HepG2 (cell line): ENCODE measurements at regions not wholly inside any gene's neighbourhood (a gene's known extent, or its start where the extent isn't known, plus 50 kb on each side); places are given as distances from the start of the nearest gene placed in this dataset.

Experiments used
- ATAC-seq: fragments of 200-7000 bp; cut with Tn5 transposase; 3 replicates; pipeline ENCODE4 v1.9.1; 2020; ENCODE audit warnings: mild to moderate bottlenecking, moderate library complexity
- BruUV-seq: library from RNA; stranded (reverse); fragments of 400-500 nt; replicated peaks from 2 replicates; lab custom pipeline; 2021; lab: Mats Ljungman, UMichigan
- CTCF ChIA-PET: fragments of 300-600 bp; formaldehyde crosslinking; extraction: SDS; loops from one replicate; lab custom pipeline; 2021; ENCODE audit warnings: low total read pairs, inconsistent platforms, low intra/inter-chr PET ratio; lab: Yijun Ruan, JAX
- POLR2A ChIA-PET: fragments of 350-600 bp; sonication (Branson Sonifier 250); formaldehyde crosslinking; loops from one replicate; lab custom pipeline; 2020; ENCODE audit warnings: antibody characterized with exemption, inconsistent platforms; lab: Yijun Ruan, JAX
- DNase-seq: peaks from one replicate; pipeline ENCODE4 v3.0.0-alpha.2; 2015; ENCODE audit warnings: low spot score
- FAIRE-seq: peaks from 3 replicates; lab custom pipeline; 2011; peaks lifted over from hg19 to GRCh38; lab: Jason Lieb, UNC
- H2AFZ ChIP-seq: one replicate; pipeline ENCODE4 v1.6.1; 2011; ENCODE audit warnings: low read length, inconsistent platforms
- H3K27ac ChIP-seq: fragments of 300-600 bp; 3 replicates; pipeline ENCODE4 v1.8.0; 2011; ENCODE audit warnings: mixed run types, mild to moderate bottlenecking, mixed read lengths, low read length, inconsistent platforms; ENCODE audit not compliant: insufficient read depth; ENCODE audit errors: extremely low read length
- H3K27me3 ChIP-seq, 2 experiments: fragments of 200-600 bp in 1 of 2; 2 replicates in 1 of 2; 3 replicates in 1 of 2; pipeline versions ENCODE4 v1.6.0 to v1.8.0; 2011; ENCODE audit warnings: low read length in 2 of 2, mild to moderate bottlenecking in 2 of 2, moderate library complexity in 2 of 2, inconsistent platforms in 1 of 2; ENCODE audit not compliant: insufficient read depth in 2 of 2, control insufficient read depth in 1 of 2
- H3K36me3 ChIP-seq, 2 experiments: fragments of 200-600 bp in 1 of 2; replicated peaks in 1 of 2; 2 replicates in 1 of 2; 3 replicates in 1 of 2; pipeline versions ENCODE4 v1.5.1 to v1.8.0; 2011; ENCODE audit warnings: low read length in 2 of 2, inconsistent platforms in 1 of 2; ENCODE audit not compliant: insufficient read depth in 2 of 2, control insufficient read depth in 1 of 2
- H3K4me1 ChIP-seq: 2 replicates; pipeline ENCODE4 v1.5.1; 2012; ENCODE audit warnings: low read length, inconsistent platforms; ENCODE audit not compliant: insufficient read depth
- H3K4me2 ChIP-seq: 2 replicates; pipeline ENCODE4 v1.6.0; 2011; ENCODE audit warnings: low read depth, low read length, inconsistent platforms
- H3K4me3 ChIP-seq, 3 experiments: fragments of 200-600 bp in 1 of 3; sonication (generic), shearing (Covaris generic) in 1 of 3; replicated peaks in 1 of 3; 2 replicates each; pipeline ENCODE4 v1.5.1; 2011 to 2016; ENCODE audit warnings: low read length in 3 of 3, inconsistent platforms in 2 of 3, low read depth in 2 of 3, mild to moderate bottlenecking in 2 of 3, control low read depth in 1 of 3, mixed read lengths in 1 of 3; ENCODE audit not compliant: insufficient read depth in 1 of 3
- H3K79me2 ChIP-seq: one replicate; pipeline ENCODE4 v1.6.1; 2011; ENCODE audit warnings: low read length, inconsistent platforms; ENCODE audit not compliant: insufficient read depth
- H3K9ac ChIP-seq: 2 replicates; pipeline ENCODE4 v1.6.0; 2011; ENCODE audit warnings: mild to moderate bottlenecking, low read depth, low read length, inconsistent platforms; ENCODE audit not compliant: insufficient read depth
- H3K9me3 ChIP-seq: 2 replicates; pipeline ENCODE4 v1.5.1; 2012; ENCODE audit warnings: mild to moderate bottlenecking, low read length
- H4K20me1 ChIP-seq: 2 replicates; pipeline ENCODE4 v1.6.0; 2011; ENCODE audit warnings: inconsistent platforms, mild to moderate bottlenecking, low read length, moderate library complexity; ENCODE audit not compliant: insufficient read depth
- ELK4 ChIP-seq: sonication (generic); formaldehyde crosslinking; IDR thresholded peaks from 2 replicates; pipeline ENCODE4 v1.9.0; 2021; ENCODE audit warnings: missing genetic modification reagents, borderline replicate concordance
- MEIS1 ChIP-seq: sonication (generic); formaldehyde crosslinking; IDR thresholded peaks from 2 replicates; pipeline ENCODE4 v1.9.0; 2021; ENCODE audit warnings: mild to moderate bottlenecking, missing genetic modification reagents, moderate library complexity, borderline replicate concordance
- MXI1 ChIP-seq: IDR thresholded peaks from 3 replicates; pipeline ENCODE4 v1.6.1; 2012; ENCODE audit warnings: low read depth, low read length, inconsistent platforms, borderline replicate concordance
- NFYB ChIP-seq: sonication (generic); formaldehyde crosslinking; IDR thresholded peaks from 2 replicates; pipeline ENCODE4 v1.4.0; 2020; ENCODE audit warnings: missing genetic modification reagents
- NFYC ChIP-seq: IDR thresholded peaks from 2 replicates; pipeline ENCODE4 v1.6.1; 2016; ENCODE audit warnings: missing genetic modification reagents, missing compliant biosample characterization
- PLRG1 ChIP-seq: fragments of 450-650 bp; conservative IDR thresholded peaks from 2 replicates; pipeline ENCODE4 v1.6.1; 2016
- RARG ChIP-seq: sonication (generic); formaldehyde crosslinking; IDR thresholded peaks from 2 replicates; pipeline ENCODE4 v1.4.0; 2020; ENCODE audit warnings: low read depth, mild to moderate bottlenecking, missing genetic modification reagents
- RXRA ChIP-seq: sonication (generic); formaldehyde crosslinking; IDR thresholded peaks from 2 replicates; pipeline ENCODE4 v1.5.1; 2020; ENCODE audit warnings: missing genetic modification reagents
- ZNF12 ChIP-seq: sonication (generic); formaldehyde crosslinking; IDR thresholded peaks from 2 replicates; pipeline ENCODE4 v1.5.0; 2020; ENCODE audit warnings: missing genetic modification reagents
- ZNF44 ChIP-seq: sonication (generic); formaldehyde crosslinking; IDR thresholded peaks from 2 replicates; pipeline ENCODE4 v1.5.1; 2020; ENCODE audit warnings: mild to moderate bottlenecking, missing genetic modification reagents
- WGBS: methylation state at CpG from one replicate; pipeline ENCODE4 v1.1.6; 2017; ENCODE audit warnings: low lambda C conversion rate; 5-methylcytosine and 5-hydroxymethylcytosine counted together
- in situ Hi-C: cut with HindIII; loops from 2 replicates; pipeline ENCODE4 v1.10.0; 2017; ENCODE audit warnings: low pct_unique_long_range_greater_than_20kb; ENCODE audit not compliant: extremely low pct_ligation_motif_present
- intact Hi-C: fragments of 100-400 bp; cut with micrococcal nuclease; formaldehyde crosslinking; loops from one replicate; pipeline ENCODE4 v1.10.0; 2022; ENCODE audit not compliant: unreplicated experiment
- TF ChIP-seq, protein P1 (sequence below): sonication (generic); formaldehyde crosslinking; IDR thresholded peaks from 2 replicates; pipeline ENCODE4 v1.4.0; 2020; ENCODE audit warnings: missing genetic modification reagents
- TF ChIP-seq, protein P2 (sequence below): sonication (generic); formaldehyde crosslinking; IDR thresholded peaks from 2 replicates; pipeline ENCODE4 v1.8.0; 2022; ENCODE audit warnings: missing genetic modification reagents, mild to moderate bottlenecking, inconsistent platforms, borderline replicate concordance

- ATAC-seq: no peak
- in situ Hi-C loops: no loop called here
- intact Hi-C loops: no loop called here
- 17% methylated on average over 2 of the region's 6 CpGs for WGBS
- Histone ChIP-seq H4K20me1 (no peaks in the 10 kb centered on the region), H3K27me3 (no peaks in the 10 kb centered on the region), H3K36me3 (no peaks in the 10 kb centered on the region), H3K27ac (no peak overlapping the region), H3K4me3 (no peak overlapping the region), H2AFZ (no peak overlapping the region), H3K4me2 (no peak overlapping the region), H3K9ac (no peak overlapping the region), H3K4me1 (no peaks in the 10 kb centered on the region), H3K9me3 (peaks cover 51% of the 10 kb centered on the region; the same call in 1 of the 2 replicates), H3K79me2 (no peaks in the 10 kb centered on the region)
- ChIA-PET POLR2A (no interaction called here), CTCF (no interaction called here)
- no peak for DNase-seq
- TF ChIP-seq RXRA (no peak), PLRG1 (no peak), NFYB (CRISPR knock-in tag) (no peak), NFYC (CRISPR knock-in tag) (no peak), ZNF44 (CRISPR knock-in tag) (no peak), RARG (CRISPR knock-in tag) (no peak), MEIS1 (CRISPR knock-in tag) (no peak), ZNF12 (no peak), MXI1 (no peak), ELK4 (CRISPR knock-in tag) (no peak)
- TF ChIP-seq, protein P1, sequence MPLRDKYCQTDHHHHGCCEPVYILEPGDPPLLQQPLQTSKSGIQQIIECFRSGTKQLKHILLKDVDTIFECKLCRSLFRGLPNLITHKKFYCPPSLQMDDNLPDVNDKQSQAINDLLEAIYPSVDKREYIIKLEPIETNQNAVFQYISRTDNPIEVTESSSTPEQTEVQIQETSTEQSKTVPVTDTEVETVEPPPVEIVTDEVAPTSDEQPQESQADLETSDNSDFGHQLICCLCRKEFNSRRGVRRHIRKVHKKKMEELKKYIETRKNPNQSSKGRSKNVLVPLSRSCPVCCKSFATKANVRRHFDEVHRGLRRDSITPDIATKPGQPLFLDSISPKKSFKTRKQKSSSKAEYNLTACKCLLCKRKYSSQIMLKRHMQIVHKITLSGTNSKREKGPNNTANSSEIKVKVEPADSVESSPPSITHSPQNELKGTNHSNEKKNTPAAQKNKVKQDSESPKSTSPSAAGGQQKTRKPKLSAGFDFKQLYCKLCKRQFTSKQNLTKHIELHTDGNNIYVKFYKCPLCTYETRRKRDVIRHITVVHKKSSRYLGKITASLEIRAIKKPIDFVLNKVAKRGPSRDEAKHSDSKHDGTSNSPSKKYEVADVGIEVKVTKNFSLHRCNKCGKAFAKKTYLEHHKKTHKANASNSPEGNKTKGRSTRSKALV (CRISPR knock-in tag): no peak
- TF ChIP-seq, protein P2, sequence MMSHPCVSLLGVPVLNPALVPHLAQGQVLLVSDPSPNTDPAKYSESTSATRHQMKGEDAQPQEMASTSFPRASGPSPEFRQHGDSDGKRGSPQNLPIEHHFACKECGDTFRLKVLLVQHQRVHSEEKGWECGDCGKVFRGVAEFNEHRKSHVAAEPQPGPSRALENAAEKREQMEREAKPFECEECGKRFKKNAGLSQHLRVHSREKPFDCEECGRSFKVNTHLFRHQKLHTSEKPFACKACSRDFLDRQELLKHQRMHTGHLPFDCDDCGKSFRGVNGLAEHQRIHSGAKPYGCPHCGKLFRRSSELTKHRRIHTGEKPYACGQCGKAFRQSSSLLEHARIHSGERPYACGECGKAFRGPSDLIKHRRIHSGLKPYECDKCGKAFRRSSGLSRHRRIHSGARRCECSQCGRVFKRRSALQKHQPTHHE: no peak
- BruUV-seq: no TSS peak
- no peak for FAIRE-seq
Measured at GRCh38 chrX:142040906-142041305, 137.2 kb downstream of the MAGEC1 start.
